HG02759 (cell line): ENCODE measurements at regions not wholly inside any gene's neighbourhood (a gene's known extent, or its start where the extent isn't known, plus 50 kb on each side); places are given as distances from the start of the nearest gene placed in this dataset.

ENCODE experiments used
- ATAC-seq: cut with Tn5 transposase; IDR thresholded peaks from one replicate; pipeline ENCODE4 v1.9.1; 2021; ENCODE audit warnings: mild to moderate bottlenecking, moderate library complexity; ENCODE audit not compliant: unreplicated experiment

DNA sequence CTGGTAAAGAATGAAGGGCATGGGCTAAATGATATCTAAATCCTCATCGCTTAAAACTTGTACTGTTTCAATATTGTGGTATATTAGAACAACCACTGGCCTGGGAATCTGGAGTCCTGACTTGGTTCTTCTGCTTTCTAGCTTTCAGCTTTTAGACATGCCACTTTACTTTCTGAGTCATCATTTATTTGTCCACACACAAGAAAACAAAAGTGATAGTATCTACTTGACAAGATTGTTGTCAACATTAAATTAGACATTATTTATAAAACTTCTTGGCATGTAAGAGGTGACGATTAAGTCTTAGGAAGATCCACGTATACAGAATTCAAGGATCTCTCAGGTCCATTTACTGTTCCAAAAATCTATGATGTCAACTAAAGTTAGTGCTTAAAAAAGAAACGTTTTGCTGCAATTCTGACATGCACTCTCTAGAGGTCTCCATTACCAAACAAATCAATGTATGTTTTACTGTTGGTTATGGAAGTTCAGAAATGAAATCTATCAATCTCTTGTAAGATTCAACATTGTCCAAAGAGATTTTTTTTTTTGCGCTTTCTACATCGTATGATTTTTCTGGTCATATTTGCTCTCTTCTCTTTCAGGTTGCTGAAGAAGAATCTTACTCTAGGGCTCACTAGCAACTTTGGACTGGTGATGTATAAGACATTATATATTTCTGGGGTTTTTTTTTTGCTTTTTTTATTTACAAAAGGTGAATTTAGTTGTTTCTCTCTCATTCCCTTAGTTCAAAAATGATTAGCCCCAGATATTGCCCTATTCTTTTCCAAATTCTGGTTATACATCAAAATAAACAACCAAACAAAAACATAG lies 53.6 kb upstream of the DYNC1I1 start:
- ATAC-seq: no peak

DNA sequence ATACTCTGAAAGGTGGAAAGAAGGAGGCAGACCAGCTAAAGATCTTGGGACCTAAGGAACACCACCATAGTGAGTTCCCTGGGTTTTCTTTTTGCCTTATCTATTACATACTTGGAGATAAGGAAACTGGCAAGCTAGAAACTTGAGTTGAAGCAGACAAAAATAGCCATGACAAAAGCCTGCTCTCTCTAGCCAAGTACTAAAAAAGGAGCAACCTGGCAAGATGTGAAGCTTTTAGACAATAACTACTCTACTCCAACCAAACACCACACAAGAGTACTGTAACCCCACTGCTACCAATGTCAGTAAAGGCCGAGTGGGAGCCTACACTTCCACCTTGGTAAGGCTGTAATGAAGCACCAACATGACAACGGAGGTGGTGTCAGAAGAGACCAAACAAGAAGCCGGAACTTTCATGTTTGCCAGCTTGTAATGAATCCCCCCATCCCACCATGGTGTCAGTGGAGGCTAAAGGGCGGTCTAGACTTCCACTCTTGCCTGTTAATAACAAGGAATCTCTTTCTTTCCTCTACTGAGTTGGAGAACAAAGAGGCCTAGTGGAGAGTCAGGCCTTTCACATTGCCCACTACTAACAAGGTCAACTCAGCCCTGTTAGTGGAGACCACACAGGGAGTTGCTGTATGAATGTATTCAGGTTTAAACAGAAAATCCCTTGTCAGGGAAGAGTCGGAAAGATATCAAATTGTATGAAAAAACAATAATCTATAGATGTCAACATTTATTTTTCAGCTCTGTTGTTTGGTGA lies 55.8 kb upstream of the DYNC1I1 start:
- no peak for ATAC-seq

DNA sequence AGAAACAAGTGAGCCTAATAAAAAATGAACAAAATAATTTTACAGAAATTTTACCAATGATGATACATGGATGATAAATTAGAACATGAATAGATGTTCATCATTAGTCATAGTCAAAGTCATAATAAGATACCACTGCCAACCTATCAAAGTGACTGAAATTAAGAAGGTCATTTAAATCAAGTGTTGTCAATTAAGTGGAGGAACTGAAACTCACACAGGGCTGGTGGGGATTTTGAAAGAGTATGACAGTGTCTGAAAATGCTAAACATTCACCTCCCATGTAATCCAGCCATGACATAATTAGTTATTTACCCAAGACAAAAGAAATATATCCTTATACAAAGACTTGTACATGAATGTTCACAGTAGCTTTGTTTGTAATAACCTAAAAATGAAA lies 57.1 kb upstream of the DYNC1I1 start:
- peak; percentile 88 for ATAC-seq

DNA sequence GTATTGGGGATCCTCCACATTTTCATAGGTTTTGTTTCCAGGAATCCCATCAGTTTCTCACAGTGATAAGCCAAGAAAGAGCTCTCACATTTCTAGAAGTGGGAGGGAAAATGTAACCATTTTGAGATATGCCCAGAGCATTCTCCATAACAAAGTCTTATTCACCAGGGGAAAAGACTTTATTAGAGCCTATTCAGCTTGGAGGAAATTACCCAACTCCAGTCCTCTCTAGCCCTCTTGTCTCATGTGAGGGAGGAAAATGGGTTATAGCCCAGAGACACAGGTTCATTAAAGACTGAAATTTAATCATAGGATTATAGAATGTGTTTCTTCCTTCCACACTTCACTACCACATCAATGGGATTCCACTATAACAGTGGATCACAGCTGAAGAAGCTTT lies 61.6 kb upstream of the DYNC1I1 start:
- ATAC-seq: no peak

DNA sequence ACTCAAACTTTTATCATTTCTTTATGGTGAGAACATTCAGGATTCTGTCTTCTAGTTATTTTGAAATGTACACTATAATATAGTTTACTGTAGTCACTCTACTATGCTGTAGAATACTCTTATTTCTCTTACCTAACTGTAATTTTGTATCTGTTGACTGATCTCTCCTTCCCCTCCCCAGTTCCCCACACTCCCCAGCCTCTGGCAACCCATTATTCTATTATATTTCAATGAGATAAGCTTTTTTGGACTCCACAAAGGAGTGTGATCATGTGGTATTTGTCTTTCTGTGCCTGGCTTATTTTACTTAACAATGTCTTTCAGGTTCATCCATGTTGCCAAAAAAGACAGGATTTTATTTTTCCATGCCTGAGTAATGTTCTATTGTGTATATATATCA lies 71.4 kb upstream of the DYNC1I1 start:
- no peak for ATAC-seq

DNA sequence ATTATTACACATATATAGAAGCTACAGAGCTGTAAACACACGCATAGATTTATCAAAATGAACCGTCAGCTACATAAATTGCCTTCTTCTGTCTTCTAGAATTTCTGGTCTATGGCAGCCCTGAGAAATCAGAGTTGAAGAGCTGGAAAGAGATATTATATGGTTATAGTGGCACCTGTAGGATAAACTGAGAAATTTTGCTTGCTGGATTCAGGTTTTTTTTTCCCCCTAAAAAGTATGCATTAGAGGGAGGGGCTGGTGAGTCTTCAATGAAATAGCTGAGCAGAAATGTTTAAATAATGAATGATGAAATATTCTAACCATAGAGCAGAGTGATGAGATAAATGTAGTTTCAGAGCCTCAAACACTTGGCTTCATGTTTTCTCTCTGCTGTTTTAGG lies 78.0 kb upstream of the DYNC1I1 start:
- no peak for ATAC-seq

DNA sequence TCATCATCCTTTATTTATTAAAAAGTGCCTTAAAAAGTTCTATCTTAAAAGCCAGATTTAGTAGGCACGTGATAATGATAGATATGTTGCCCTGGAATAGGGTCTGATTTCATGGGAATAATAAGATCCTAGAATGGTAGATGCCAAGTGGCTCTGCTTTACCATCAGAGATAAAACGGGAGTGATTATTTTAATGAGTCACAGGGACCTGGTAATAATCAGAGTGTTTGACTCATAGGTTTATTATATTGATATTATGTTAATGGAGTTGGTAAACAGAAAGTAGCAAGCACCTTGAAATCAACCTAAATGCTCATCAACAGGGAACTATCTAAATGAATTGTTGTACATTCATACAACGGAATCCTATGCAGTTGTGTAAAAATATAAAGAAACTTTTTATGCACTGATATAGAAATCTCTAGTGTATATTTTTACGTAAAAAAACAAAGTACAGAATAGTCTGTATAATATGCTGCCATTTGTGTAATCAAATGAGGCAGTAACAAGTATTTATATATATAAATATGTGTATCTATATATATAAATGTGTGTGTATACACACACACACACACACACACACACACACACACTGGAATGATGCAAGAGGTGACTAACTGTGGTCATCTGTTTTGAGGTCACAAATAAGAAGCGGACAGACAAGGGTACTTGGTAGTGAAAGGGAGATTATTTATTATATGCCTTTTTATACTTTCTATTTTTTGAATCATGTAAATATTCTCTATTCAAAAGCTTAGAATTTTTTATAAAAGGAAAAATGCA lies 78.6 kb upstream of the DYNC1I1 start:
- no peak for ATAC-seq

DNA sequence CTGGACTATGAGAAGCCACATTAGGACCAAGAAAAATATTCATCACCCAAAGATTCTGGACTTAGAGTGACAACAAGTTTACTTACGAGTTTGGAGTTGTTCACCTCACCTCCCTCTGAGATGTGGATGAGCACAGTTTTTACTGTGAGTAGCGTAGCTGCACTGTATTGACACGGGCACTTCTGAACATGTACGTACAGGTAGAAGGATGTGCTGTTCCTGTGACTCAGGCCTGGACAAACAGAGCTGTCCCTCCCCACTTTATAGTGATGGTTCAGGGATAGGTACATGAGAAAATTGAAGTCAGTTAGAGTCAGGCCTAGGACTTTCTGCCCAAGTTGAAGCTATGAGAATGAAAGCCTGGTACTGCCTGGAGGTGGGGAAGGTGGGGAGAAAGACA lies 80.9 kb upstream of the DYNC1I1 start:
- no peak for ATAC-seq

DNA sequence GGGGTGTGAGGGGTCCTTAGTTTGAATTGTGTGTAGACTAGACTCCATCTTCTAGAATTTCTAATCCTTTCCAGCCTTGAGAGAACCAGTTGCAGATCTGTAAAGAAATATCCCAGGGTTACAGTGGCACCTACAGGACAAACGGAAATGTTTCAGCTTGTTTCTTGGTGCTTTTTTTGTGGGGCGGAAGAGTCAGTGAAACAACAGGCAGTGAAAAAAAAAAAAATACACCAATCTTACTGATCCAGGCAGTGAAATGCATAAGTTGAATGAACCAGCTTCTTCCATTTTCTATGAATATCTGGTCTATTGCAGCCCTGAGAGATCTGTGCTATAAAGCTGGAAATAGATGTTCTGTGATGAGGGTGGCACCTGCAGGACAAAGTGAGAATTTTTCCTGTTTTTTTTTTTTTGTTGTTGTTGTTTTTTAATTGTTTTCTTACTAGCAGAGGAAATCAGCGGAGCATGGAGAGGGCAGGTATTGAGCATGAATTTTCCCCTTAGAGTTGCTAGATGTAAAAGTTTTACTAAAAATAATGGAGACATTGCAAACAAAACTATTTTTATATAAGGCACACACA lies 81.9 kb upstream of the DYNC1I1 start:
- ATAC-seq: peak; percentile 91

DNA sequence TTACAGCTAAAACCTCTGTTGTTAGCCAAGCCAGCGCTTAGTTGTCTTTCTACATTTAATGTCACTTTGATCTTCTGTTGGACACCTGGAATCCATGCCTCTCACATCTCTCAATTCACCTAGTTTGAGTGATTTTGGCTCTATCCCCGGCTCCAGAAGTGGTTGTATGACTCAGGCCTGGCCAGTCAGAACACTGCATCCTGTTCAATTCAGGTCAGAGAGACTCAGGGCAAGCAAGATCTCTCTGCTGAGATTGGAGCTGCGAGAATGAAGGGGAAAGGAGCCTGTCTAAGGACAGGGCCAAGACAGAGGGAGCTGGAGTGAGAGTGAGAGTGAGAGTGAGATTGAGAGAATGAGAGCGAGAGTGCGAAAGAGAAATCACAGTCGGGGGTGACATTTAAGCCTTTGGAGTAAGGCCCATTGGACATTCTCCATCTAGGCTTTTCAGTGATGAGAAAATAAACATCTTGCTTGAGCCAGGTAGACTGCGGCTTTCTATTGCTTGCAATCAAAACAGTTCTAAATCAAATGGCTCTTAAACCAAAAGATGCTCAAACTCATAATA lies 83.3 kb upstream of the DYNC1I1 start:
- ATAC-seq: no peak

DNA sequence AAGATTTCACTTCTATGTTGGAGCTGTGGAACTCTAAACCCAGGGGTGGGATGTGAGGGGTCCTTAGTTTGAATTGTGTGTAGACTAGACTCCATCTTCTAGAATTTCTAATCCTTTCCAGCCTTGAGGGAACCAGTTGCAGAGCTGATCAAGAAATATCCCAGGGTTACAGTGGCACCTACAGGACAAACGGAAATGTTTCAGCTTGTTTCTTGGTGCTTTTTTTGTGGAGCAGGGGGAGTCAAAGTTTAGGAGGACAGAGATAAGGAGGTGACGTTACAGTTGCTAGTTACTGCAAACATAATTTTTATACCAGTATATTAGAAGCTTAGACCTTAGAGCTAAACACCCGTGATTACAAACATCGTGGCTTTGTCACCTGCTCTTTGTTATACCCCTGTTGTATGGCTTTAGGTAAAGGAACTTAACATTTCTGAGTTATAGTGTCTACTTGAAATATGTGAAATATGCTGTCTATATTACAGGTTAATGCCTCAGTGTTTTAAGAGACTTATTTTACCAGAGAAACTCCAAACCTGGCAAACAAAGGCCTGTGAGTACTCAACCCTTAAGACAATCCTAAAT lies 84.5 kb upstream of the DYNC1I1 start:
- peak; percentile 35 for ATAC-seq

DNA sequence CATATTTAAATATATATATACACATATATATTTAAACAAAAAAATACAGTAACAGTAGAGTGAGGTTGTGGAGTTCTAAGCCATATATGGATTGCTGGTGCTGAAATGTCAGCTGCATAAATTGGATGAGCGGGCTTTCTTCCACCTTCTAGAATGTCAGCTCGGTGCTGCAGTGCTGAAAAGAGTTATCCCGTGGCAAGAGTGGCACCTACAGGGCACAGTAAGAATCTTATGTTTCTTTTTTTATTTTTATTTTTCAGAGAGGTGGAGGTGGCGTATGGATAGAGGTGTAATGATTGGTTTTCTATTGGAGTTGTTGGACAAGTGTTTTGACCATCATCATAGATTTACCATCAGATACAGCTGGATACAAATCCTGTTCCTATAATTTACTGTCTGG lies 86.2 kb upstream of the DYNC1I1 start:
- ATAC-seq: no peak

DNA sequence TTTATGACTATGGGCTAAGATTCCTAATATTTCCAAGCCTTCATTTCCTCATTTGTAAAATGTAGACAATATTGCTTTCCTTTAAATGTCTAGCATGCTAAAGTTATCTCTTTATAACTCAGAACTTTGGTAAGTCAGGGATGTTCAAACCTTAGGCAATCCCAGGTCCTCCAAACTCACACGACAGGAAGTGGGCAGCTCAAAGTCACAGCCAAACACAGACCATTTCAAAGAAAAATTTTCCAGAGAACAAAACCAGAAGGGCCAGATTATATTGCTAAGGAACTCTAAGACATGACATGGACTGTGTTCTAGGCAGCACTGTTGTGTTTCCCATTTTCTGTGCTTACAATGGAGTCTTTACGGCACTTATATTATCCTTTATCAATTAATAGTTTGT lies 87.8 kb upstream of the DYNC1I1 start:
- no peak for ATAC-seq

DNA sequence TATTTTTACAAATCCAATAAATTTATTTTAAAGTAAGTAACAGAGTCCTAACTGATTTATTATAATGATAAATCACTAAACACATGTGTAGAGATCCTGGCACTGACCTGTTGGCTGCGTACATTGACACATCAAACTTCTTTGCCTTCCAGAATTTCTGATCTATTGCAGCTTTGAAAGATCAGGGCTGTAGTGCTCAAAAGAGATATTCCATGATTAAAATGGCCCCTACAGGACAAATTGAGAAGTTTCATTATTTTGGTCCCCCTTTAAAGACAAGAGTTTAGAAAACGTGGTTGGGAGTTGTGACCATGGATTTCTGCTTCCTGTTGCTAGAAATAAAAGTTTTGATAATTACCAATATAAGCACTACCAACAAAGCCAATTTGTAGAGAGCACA lies 87.7 kb upstream of the PDK4 start:
- ATAC-seq: no peak

DNA sequence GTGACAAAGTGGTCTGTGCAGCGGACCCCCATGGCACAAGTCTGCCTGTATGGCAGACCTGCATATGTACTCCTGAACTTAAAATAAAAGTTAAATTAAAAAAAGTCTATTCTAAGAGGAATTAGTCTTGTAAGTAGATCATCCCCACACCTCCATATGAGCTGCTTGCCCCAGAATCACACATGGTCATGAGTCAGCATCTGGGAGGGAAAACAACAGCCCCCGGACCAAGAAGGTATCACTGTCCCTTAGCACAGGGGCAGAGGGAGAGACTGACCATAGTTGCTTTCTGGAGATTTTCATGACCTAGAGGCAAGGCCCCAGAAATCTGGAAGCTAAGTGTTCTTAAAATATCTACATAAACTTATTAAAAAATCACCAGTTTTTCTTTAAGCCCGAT lies 86.6 kb upstream of the PDK4 start:
- ATAC-seq: no peak

DNA sequence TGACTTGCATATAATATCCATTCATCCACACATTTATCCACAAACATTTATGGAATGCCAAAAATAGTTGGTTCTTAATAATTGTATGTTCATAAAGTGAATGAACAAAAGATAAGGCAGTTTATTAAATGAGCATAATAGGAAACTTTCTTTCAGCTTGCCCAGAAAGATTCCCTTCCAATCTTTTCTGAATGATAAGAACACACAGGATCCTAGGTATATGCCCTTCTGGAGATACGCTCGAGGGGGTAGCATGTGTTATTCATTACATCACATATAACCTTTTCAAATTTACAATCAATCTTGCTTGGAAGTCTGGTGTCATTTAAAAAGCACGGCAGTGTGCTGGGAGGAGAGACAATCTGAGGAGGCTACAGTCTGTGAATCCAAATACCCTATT lies 80.4 kb upstream of the PDK4 start:
- no peak for ATAC-seq

DNA sequence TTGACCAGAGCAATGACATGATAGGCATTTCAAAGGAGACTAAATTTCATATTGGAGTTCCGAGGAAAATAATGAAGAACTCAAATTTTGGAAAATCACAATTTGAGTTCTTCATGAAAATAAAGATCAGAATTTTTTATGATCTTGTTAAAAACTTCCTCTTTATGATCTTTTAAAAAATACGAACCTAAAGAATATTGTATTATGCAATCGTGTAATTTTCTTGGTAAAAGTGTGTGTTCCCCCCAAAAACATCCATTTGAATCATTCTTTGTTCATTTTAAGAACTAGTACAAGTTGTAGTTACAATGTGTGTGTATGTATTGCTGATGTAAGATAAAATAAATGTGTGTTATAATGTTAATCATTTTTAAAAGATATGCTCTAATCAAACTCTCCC lies 79.3 kb upstream of the PDK4 start:
- no peak for ATAC-seq

DNA sequence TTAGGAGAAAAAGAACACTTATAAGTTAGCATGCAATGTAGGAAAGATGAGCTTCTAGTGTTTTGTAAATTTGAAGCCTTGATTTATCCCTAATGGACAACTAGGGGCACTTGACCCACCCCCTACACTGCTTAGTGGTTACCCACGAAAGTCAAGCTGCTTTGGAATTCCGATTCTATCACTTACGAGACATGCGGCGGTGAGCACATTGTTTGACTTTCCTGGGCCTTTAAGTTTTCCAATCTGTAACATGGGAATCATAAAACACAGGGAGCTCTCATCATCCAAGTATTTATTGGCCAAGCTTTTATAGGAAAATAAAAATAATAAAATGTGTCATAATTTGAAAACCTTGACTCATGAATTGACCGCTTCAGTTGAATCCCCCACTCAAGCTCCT lies 78.7 kb upstream of the PDK4 start:
- no peak for ATAC-seq

DNA sequence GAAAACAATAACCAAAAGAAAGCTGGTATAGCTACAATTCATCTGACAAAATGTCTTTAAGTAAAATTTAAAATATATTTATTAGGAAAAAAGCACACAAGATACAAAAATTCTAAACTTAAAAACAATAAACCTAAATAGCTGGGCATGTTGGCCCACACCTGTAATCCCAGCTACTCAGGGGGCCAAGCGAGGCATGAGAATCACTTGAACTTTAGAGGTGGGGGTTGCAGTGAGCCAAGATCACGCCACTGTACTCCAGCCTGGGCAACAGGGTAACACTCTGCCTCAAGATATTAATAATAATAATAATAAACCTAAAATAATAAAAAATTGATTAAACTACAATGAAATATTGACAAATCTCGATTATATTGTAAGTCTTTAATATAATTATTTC lies 77.8 kb upstream of the PDK4 start:
- ATAC-seq: no peak

DNA sequence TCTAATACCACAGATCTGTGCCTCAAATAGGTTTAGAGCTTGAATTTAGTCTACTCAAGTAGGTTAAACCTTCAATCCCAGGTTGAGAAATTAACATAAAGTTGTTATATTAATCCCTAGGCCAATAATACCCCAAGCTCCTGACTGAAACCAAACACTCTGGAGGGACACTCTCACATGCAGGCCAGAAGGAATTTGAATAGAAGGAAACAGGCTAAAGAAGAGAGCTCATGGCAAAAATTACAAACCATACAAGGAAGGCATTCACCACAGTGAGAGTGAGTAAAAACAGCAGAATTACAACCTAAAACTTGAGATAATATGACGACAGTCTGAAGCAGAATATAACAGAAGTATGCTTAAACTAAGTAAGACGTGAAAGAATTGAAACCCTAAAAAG lies 76.1 kb upstream of the PDK4 start:
- no peak for ATAC-seq

DNA sequence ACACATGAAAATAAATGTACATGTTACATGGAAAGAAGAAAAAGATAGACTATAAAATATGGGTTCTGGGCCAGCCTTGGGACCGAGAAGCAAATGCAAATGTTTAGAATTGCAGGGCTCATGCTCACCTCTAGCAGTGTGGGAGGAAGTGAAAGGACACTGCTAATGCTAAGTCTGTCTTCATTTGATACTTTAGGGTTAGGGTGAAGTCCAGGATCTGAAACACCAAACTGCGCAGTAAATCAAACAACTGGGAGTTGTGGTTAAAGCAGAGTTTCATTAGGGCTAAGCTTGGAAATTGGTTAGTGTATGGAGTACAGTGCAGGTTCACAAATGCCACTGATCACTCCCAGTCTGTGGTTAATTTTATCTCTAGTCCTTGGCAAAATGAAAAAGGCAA lies 73.2 kb upstream of the PDK4 start:
- no peak for ATAC-seq
